T-helper 17 cell (primary cell): ENCODE measurements at regions not wholly inside any gene's neighbourhood (a gene's known extent, or its start where the extent isn't known, plus 50 kb on each side); places are given as distances from the start of the nearest gene placed in this dataset.

Source experiments
- ATAC-seq: fragments of 150-1000 bp; cut with Tn5 transposase; 2 replicates; pipeline ENCODE4 v1.10.0; 2021; ENCODE audit warnings: mild to moderate bottlenecking, moderate library complexity
- DNase-seq, 3 donors: peaks; one replicate each; pipeline versions ENCODE4 v3.0.0 to v3.0.0-alpha.2; 2020 to 2021
- H3K9me3 ChIP-seq: one replicate; pipeline ENCODE4 v1.7.0; 2013; ENCODE audit warnings: low read length, mild to moderate bottlenecking; ENCODE audit not compliant: control insufficient read depth, poor library complexity, severe bottlenecking
- H3K27ac Mint-ChIP-seq: one replicate; pipeline ENCODE4 v1.8.0; 2022; ENCODE audit warnings: mild to moderate bottlenecking, moderate library complexity, mixed read lengths
- H3K27me3 Mint-ChIP-seq: one replicate; pipeline ENCODE4 v1.8.0; 2022; ENCODE audit warnings: mixed read lengths
- H3K36me3 Mint-ChIP-seq: one replicate; pipeline ENCODE4 v1.8.0; 2022; ENCODE audit warnings: low read depth, mixed read lengths
- H3K4me1 Mint-ChIP-seq: one replicate; pipeline ENCODE4 v1.8.0; 2022; ENCODE audit warnings: mild to moderate bottlenecking, mixed read lengths
- H3K4me3 Mint-ChIP-seq: one replicate; pipeline ENCODE4 v1.8.0; 2022; ENCODE audit warnings: mild to moderate bottlenecking, moderate library complexity, mixed read lengths

DNA sequence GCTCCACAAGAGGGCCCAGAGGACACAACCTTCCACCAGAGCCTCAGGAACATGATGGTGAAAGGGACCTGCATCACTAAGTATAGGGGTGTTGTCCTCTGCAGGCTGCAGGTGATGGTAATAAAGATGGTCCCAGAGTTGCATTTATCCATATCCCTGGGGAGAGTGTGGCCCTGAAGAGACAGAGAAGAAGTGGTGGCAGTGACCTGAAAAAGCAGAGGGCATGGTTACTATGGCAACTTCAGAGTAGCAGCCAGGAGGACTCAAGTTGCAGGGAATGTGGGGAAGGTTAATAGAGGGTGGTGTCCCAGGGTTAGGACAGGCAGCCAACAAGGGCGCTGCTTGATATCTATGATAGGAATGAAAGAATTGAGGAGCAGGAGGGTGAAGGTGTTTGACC is 57.1 kb downstream of the HLA-A start:
- DNase-seq (no peak), ATAC-seq (no peak)
- H3K36me3 Mint-ChIP-seq: no peaks in the 10 kb centered on the region
- H3K9me3 ChIP-seq: no peaks in the 10 kb centered on the region
- peaks cover 26% of the 10 kb centered on the region for H3K27me3 Mint-ChIP-seq
- no peak overlapping the region for H3K4me3 Mint-ChIP-seq
- H3K4me1 Mint-ChIP-seq: peaks cover 3% of the 10 kb centered on the region
- H3K27ac Mint-ChIP-seq: no peak overlapping the region

- H3K36me3 Mint-ChIP-seq: no peaks in the 10 kb centered on the region
- no peak overlapping the region for H3K4me3 Mint-ChIP-seq
- no peaks in the 10 kb centered on the region for H3K9me3 ChIP-seq
- peaks cover 5% of the 10 kb centered on the region for H3K4me1 Mint-ChIP-seq
- DNase-seq (no peak), ATAC-seq (no peak)
- peaks cover 29% of the 10 kb centered on the region for H3K27me3 Mint-ChIP-seq
- H3K27ac Mint-ChIP-seq: no peak overlapping the region
Measured at GRCh38 chr6:30000156-30000791, 57.9 kb downstream of the HLA-A start.

DNA sequence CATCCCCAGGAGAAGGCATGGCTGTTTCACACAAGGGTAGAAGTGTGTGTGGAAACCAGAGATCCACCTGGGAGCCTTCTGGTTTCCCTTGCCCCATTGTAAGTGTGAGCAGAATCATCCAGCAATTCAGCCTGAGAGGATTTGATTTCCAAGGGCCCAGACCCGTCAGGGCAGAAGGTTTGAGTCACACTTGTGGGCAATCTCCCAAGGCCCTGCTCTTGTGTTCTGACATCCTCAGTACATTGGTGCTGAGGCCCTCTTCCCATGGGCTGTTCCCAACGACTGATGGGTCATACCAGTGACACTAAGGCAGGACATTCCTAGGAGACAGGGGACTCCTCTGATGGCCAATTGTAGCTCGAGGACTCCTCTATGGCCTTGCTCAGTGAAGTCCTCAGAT is 58.2 kb upstream of the POLR1H start:
- no peak for ATAC-seq
- no peak overlapping the region for H3K27ac Mint-ChIP-seq

DNA sequence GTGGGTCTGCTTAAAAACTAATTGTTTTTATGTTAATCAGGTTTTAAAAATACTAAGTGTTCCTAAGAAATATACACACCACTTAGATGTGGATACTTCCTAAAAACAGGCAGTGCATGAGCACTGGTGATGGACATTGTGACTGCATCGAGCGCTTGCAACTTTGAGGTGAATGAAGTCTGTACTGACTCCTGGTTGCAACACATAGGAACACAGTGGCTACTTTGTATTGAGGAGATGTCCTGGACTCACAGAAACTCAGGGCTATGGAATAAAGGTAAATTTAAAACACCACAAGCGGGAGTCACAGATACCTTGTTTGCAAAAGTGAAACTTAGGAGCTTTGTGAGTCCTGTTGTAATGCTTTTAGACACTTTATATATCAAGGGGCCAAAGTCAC is 55.6 kb upstream of the POLR1H start:
- ATAC-seq (no peak), DNase-seq (no peak)
- Mint-ChIP-seq H3K4me3 (peak overlapping the region; percentile 88), H3K27me3 (peaks cover 24% of the 10 kb centered on the region), H3K4me1 (peaks cover 14% of the 10 kb centered on the region), H3K36me3 (peaks cover 6% of the 10 kb centered on the region), H3K27ac (no peak overlapping the region)
- H3K9me3 ChIP-seq: no peaks in the 10 kb centered on the region

More for the DNA sequence above, 58.2 kb upstream of the POLR1H start:
- peaks cover 29% of the 10 kb centered on the region for H3K27me3 Mint-ChIP-seq
- H3K36me3 Mint-ChIP-seq: peaks cover 2% of the 10 kb centered on the region
- H3K4me1 Mint-ChIP-seq: peaks cover 18% of the 10 kb centered on the region
- DNase-seq: no peak
- no peak overlapping the region for H3K4me3 Mint-ChIP-seq
- H3K9me3 ChIP-seq: no peaks in the 10 kb centered on the region

DNA sequence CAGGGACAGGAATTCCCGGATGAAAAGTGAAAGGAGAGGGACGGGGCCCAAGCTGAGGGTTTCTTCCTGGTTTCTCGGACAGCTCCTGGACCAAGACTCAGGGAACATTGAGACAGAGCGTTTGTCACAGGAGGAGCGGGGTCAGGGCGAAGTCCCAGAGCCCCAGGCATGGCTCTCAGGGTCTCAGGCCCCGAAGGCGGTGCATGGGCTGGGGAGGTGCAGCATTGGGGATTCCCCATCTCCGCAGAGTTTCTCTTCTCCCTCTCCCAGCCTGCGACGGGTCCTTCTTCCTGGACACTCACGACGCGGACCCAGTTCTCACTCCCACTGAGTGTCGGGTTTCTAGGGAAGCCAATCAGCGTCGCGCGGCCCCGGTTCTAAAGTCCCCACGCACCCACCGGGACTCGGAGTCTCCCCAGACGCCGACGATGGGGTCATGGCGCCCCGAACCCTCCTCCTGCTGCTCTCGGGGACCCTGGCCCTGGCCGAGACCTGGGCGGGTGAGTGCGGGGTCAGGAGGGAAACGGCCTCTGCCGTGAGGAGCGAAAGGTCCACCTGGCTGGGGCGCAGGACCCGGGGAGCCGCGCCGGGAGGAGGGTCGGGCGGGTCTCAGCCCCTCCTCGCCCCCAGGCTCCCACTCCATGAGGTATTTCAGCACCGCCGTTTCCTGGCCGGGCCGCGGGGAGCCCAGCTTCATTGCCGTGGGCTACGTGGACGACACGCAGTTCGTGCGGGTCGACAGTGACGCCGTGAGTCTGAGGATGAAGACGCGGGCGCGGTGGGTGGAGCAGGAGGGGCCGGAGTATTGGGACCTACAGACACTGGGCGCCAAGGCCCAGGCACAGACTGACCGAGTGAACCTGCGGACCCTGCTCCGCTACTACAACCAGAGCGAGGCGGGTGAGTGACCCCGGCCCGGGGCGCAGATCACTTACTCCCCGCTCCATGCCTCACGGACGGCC is 54.6 kb upstream of the POLR1H start:
- Mint-ChIP-seq H3K36me3 (peaks cover 13% of the 10 kb centered on the region), H3K27ac (no peak overlapping the region), H3K27me3 (peaks cover 34% of the 10 kb centered on the region), H3K4me3 (peak overlapping the region; percentile 88), H3K4me1 (peaks cover 20% of the 10 kb centered on the region)
- DNase-seq: no peak
- peak; percentile 58 for ATAC-seq
- H3K9me3 ChIP-seq: no peaks in the 10 kb centered on the region

DNA sequence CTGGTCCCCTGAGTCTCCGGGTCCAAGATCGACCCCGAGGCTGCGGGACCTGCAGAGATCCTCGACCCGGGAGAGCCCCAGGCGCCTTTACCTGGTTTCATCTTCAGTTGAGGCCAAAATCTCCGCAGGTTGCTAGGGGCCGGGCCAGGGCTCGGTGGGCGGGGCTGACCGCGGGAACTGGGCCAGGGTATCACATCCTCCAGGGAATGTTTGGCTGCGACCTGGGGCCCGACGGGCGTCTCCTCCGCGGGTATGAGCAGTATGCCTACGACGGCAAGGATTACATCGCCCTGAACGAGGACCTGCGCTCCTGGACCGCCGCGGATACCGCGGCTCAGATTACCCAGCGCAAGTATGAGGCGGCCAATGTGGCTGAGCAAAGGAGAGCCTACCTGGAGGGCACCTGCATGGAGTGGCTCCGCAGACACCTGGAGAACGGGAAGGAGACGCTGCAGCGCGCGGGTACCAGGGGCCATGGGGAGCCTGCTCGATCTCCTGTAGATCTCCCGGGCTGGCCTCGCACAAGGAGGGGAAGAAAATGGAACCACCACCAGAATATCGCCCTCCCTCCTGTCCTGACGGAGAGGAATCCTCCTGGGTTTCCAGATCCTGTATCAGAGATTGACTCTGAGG is 53.8 kb upstream of the POLR1H start:
- DNase-seq: no peak
- H3K27me3 Mint-ChIP-seq: peaks cover 40% of the 10 kb centered on the region

GRCh38 chr6:30009113-30009512 is 52.0 kb upstream of the POLR1H start:
- Mint-ChIP-seq H3K27me3 (peaks cover 40% of the 10 kb centered on the region), H3K4me1 (peaks cover 24% of the 10 kb centered on the region)

More for the DNA sequence above, 53.8 kb upstream of the POLR1H start:
- Mint-ChIP-seq H3K36me3 (peaks cover 13% of the 10 kb centered on the region), H3K4me3 (peak overlapping the region; percentile 88), H3K27ac (no peak overlapping the region), H3K4me1 (peaks cover 21% of the 10 kb centered on the region)
- no peaks in the 10 kb centered on the region for H3K9me3 ChIP-seq
- ATAC-seq: peak; percentile 64

More at GRCh38 chr6:30009113-30009512, 52.0 kb upstream of the POLR1H start:
- DNase-seq (no peak), ATAC-seq (no peak)
- Mint-ChIP-seq H3K4me3 (no peak overlapping the region), H3K36me3 (peaks cover 13% of the 10 kb centered on the region), H3K27ac (no peak overlapping the region)
- H3K9me3 ChIP-seq: no peaks in the 10 kb centered on the region
